HuH-7 (cell line): ENCODE measurements at regions not wholly inside any gene's neighbourhood (a gene's known extent, or its start where the extent isn't known, plus 50 kb on each side); places are given as distances from the start of the nearest gene placed in this dataset.

Experiments
- DNase-seq: peaks from one replicate; pipeline ENCODE4 v3.0.0; 2011; ENCODE audit warnings: low spot score

- DNase-seq: no peak
These were observed 50.5 kb upstream of the LRRC1 start for GRCh38 chr6:53744321-53744720.

- DNase-seq: peak; percentile 9
These were observed 53.6 kb upstream of the LRRC1 start for GRCh38 chr6:53741034-53741823.

- DNase-seq: no peak
These were observed 57.1 kb upstream of the LRRC1 start for GRCh38 chr6:53737746-53738145.

GRCh38 chr6:53735896-53736295, 58.9 kb upstream of the LRRC1 start:
- no peak for DNase-seq

GRCh38 chr6:53734473-53735299, 60.1 kb upstream of the LRRC1 start:
- DNase-seq: peak; percentile 32

- DNase-seq: no peak
These were observed 62.8 kb upstream of the LRRC1 start for GRCh38 chr6:53731866-53732636.

- DNase-seq: no peak
These were observed 64.0 kb upstream of the LRRC1 start for GRCh38 chr6:53730767-53731166.

- peak; percentile 15 for DNase-seq
These were observed 63.1 kb upstream of the KLHL31 start for GRCh38 chr6:53728570-53729194.

- no peak for DNase-seq
These were observed 62.2 kb upstream of the KLHL31 start for GRCh38 chr6:53727748-53728147.

- peak; percentile 53 for DNase-seq
These were observed 60.4 kb upstream of the KLHL31 start for GRCh38 chr6:53725791-53726575.

- no peak for DNase-seq
These were observed 58.9 kb upstream of the KLHL31 start for GRCh38 chr6:53724501-53724900.

GRCh38 chr6:53723331-53723730, 57.8 kb upstream of the KLHL31 start:
- DNase-seq: no peak

- no peak for DNase-seq
These were observed 56.2 kb upstream of the KLHL31 start for GRCh38 chr6:53721766-53722165.

GRCh38 chr6:53718597-53719460, 53.3 kb upstream of the KLHL31 start:
- peak; percentile 47 for DNase-seq

GRCh38 chr6:53717566-53717965, 52.0 kb upstream of the KLHL31 start:
- DNase-seq: no peak

GRCh38 chr6:53715434-53715833, 49.9 kb upstream of the KLHL31 start:
- DNase-seq: no peak
